Thyroid gland (tissue), 4 donors: ENCODE measurements at regions not wholly inside any gene's neighbourhood (a gene's known extent, or its start where the extent isn't known, plus 50 kb on each side); places are given as distances from the start of the nearest gene placed in this dataset.

Source experiments
- DNase-seq, 2 donors: peaks; one replicate each; pipeline ENCODE4 v3.0.0-alpha.2; 2019
- H3K27ac ChIP-seq, 3 donors: fragments of 200-600 bp; sonication (generic); 1 replicate in 2 of 3; 2 replicates in 1 of 3; pipeline ENCODE4 v1.5.1; 2016 to 2019; ENCODE audit warnings: mild to moderate bottlenecking in 1 of 3, moderate library complexity in 1 of 3
- H3K27me3 ChIP-seq: fragments of 200-600 bp; sonication (generic); one replicate; pipeline ENCODE4 v1.5.1; 2019
- H3K36me3 ChIP-seq, 2 donors: fragments of 200-600 bp; sonication (generic); one replicate each; pipeline ENCODE4 v1.5.1; 2016 to 2019
- H3K4me1 ChIP-seq, 2 donors: fragments of 200-600 bp; sonication (generic); one replicate each; pipeline ENCODE4 v1.5.1; 2017 to 2019
- H3K4me3 ChIP-seq, 3 donors: fragments of 200-600 bp; sonication (generic); replicated peaks in 1 of 3; 1 replicate in 2 of 3; 2 replicates in 1 of 3; pipeline ENCODE4 v1.5.1; 2016; ENCODE audit warnings: mild to moderate bottlenecking in 1 of 3
- H3K9me3 ChIP-seq: fragments of 200-600 bp; sonication (generic); one replicate; pipeline ENCODE4 v1.5.1; 2017
- CTCF ChIP-seq, 6 experiments: fragments of 200-600 bp in 3 of 6; fragments of 450-650 bp in 3 of 6; sonication (generic) in 3 of 6; IDR thresholded peaks; one replicate each; pipeline ENCODE4 v1.5.1; 2016 to 2019; ENCODE audit warnings: antibody characterized with exemption in 6 of 6, mild to moderate bottlenecking in 2 of 6, inconsistent platforms in 1 of 6, moderate library complexity in 1 of 6
- POLR2A ChIP-seq, 2 donors: fragments of 450-650 bp; IDR thresholded peaks; one replicate each; pipeline ENCODE4 v1.6.1; 2017; ENCODE audit warnings: antibody characterized with exemption in 2 of 2, mild to moderate bottlenecking in 2 of 2, moderate library complexity in 1 of 2
- WGBS, 2 donors: methylation state at CpG; one replicate each; pipeline ENCODE4 v1.1.5; 2017; 5-methylcytosine and 5-hydroxymethylcytosine counted together
- intact Hi-C: fragments of 100-400 bp; cut with DNase I; formaldehyde crosslinking; loops from one replicate; pipeline ENCODE4 v1.15.1; 2023

GRCh38 chr2:5867056-5867455 lies 174.9 kb downstream of the SOX11 start:
- WGBS, 2 donors = 88 to 91% methylated on average over 9 of the region's 9 CpGs

GRCh38 chr2:5868931-5869330 lies 176.7 kb downstream of the SOX11 start:
- no peaks in the 10 kb centered on the region for H3K9me3 ChIP-seq
- H3K27ac ChIP-seq = no peak overlapping the region
- no peaks in the 10 kb centered on the region for H3K36me3 ChIP-seq
- no peaks in the 10 kb centered on the region for H3K27me3 ChIP-seq
- no peak for DNase-seq
- WGBS, 2 donors = 82 to 87% methylated on average over 8 of the region's 8 CpGs
- H3K4me3 ChIP-seq = no peak overlapping the region
- TF ChIP-seq POLR2A (IDR thresholded peaks at IDR 0.05) (no peak), CTCF (IDR thresholded peaks at IDR 0.05) (no peak)
- intact Hi-C loops = no loop called here
- H3K4me1 ChIP-seq = no peaks in the 10 kb centered on the region

More at GRCh38 chr2:5867056-5867455, 174.9 kb downstream of the SOX11 start:
- H3K4me1 ChIP-seq = no peaks in the 10 kb centered on the region
- no peak for DNase-seq
- H3K4me3 ChIP-seq = no peak overlapping the region
- H3K9me3 ChIP-seq = no peaks in the 10 kb centered on the region
- no peaks in the 10 kb centered on the region for H3K27me3 ChIP-seq
- no peak overlapping the region for H3K27ac ChIP-seq
- TF ChIP-seq POLR2A (IDR thresholded peaks at IDR 0.05) (no peak), CTCF (IDR thresholded peaks at IDR 0.05) (no peak)
- intact Hi-C loops = no loop called here
- H3K36me3 ChIP-seq = no peaks in the 10 kb centered on the region

GRCh38 chr2:5869936-5870335 lies 177.8 kb downstream of the SOX11 start:
- no peak overlapping the region for H3K4me3 ChIP-seq
- no peak for DNase-seq
- intact Hi-C loops = no loop called here
- no peak overlapping the region for H3K27ac ChIP-seq
- no peaks in the 10 kb centered on the region for H3K36me3 ChIP-seq
- H3K4me1 ChIP-seq = no peaks in the 10 kb centered on the region
- WGBS, 2 donors = 87 to 91% methylated on average over 8 of the region's 8 CpGs
- TF ChIP-seq CTCF (IDR thresholded peaks at IDR 0.05) (no peak), POLR2A (IDR thresholded peaks at IDR 0.05) (no peak)
- no peaks in the 10 kb centered on the region for H3K9me3 ChIP-seq
- H3K27me3 ChIP-seq = no peaks in the 10 kb centered on the region

- Histone ChIP-seq H3K4me1 (no peaks in the 10 kb centered on the region), H3K4me3 (no peak overlapping the region), H3K27ac (no peak overlapping the region), H3K9me3 (no peaks in the 10 kb centered on the region), H3K36me3 (no peaks in the 10 kb centered on the region), H3K27me3 (no peaks in the 10 kb centered on the region)
- TF ChIP-seq CTCF (IDR thresholded peaks at IDR 0.05) (no peak), POLR2A (IDR thresholded peaks at IDR 0.05) (no peak)
- intact Hi-C loops = no loop called here
- 66 to 70% methylated on average over 4 of the region's 4 CpGs for WGBS, 2 donors
- DNase-seq = no peak
Measured at GRCh38 chr2:5877360-5877759, 185.2 kb downstream of the SOX11 start.

GRCh38 chr2:5885451-5886173 lies 193.4 kb downstream of the SOX11 start:
- DNase-seq = no peak
- Histone ChIP-seq H3K27ac (no peak overlapping the region), H3K9me3 (no peaks in the 10 kb centered on the region), H3K4me1 (no peaks in the 10 kb centered on the region), H3K4me3 (no peak overlapping the region), H3K36me3 (no peaks in the 10 kb centered on the region), H3K27me3 (no peaks in the 10 kb centered on the region)
- TF ChIP-seq CTCF (IDR thresholded peaks at IDR 0.05) (no peak), POLR2A (IDR thresholded peaks at IDR 0.05) (no peak)
- 56% methylated on average over 5 of the region's 5 CpGs for WGBS, 2 donors
- intact Hi-C loops = no loop called here
